ENCODE measurements at regions not wholly inside any gene's neighbourhood (a gene's known extent, or its start where the extent isn't known, plus 50 kb on each side); places are given as distances from the start of the nearest gene placed in this dataset.

- Mint-ChIP-seq H3K36me3 (no peaks in the 10 kb centered on the region), H3K4me3 (no peak overlapping the region), H3K4me1 (no peaks in the 10 kb centered on the region), H3K9me3 (peaks cover 7 to 16% of the 10 kb centered on the region in 2 donors), H3K27ac (no peak overlapping the region), H3K27me3 (ENCODE audit: low read depth in 2 of 2) (no peaks in the 10 kb centered on the region)
- DNase-seq = no peak
- Histone ChIP-seq H3K27ac (ENCODE audit: low read length) (no peak overlapping the region), H3K27me3 (ENCODE audit: control insufficient read depth, insufficient read depth, low read length) (no peaks in the 10 kb centered on the region), H3K4me3 (ENCODE audit: low read length) (no peak overlapping the region), H3K4me1 (ENCODE audit: control insufficient read depth, insufficient read depth, low read length) (no peaks in the 10 kb centered on the region), H3K36me3 (ENCODE audit: control insufficient read depth, insufficient read depth, low read length) (no peaks in the 10 kb centered on the region), H3K9me3 (ENCODE audit: control insufficient read depth, insufficient read depth, low read length) (no peaks in the 10 kb centered on the region)
- ATAC-seq = no peak
- intact Hi-C loops (cut with micrococcal nuclease) = no loop called here
- TF ChIP-seq CTCF (IDR thresholded peaks at IDR 0.05) = no peak
- 20% methylated on average over 1 of the region's 4 CpGs for WGBS (ENCODE audit: insufficient coverage)
These were observed 99.6 kb upstream of the TAF11L2 start for GRCh38 chr5:17398431-17398830.

DNA sequence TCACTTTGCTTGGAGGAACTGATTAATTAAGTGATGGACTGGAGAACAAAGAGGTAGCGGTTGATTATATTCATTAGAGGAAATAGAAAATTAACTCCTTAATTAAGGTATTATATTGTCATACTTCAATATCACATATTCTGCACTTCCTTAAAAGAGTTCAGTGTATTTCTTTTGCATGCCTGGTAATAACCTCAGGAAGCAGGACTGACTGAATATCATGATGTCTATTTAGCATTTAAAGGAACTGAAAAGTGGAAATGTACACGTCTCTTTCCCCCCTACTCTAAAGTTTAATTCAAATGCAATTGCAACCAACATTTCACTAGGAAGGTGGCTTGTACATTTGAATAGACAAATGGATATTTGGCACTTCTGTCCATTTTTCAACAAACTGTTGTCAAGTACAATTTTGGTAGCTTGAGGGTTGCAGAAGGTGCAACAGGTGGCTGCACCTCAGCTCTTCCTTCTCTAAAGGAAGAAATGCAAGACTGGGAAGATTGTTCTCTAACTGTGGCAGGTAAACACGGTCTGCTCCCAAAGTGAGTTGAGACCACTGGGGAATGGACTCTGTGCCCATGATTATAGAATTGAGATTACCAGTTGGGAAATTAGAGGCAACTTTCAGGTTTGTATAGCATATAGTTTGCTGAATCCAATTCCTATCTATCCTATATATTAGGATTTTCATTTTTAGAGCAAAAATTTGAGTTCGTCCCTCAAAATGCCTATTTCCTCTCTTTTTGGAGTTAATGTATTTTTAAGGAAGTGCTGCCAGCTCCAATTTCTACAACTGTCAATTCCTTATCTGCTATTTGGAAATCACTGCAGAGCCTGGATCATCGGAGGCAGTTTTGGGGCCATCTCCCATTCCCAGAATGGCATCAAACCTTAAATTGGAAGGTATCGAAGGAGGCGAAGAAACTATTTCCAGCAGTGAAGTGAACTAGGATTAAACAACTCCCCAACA is 98.9 kb upstream of the TAF11L2 start:
- no peak overlapping the region for H3K27ac ChIP-seq (ENCODE audit: low read length)
- H3K9me3 ChIP-seq (ENCODE audit: control insufficient read depth, insufficient read depth, low read length) = no peaks in the 10 kb centered on the region
- H3K27ac Mint-ChIP-seq = no peak overlapping the region
- no peaks in the 10 kb centered on the region for H3K36me3 ChIP-seq (ENCODE audit: control insufficient read depth, insufficient read depth, low read length)
- DNase-seq (no peak), ATAC-seq (no peak)
- H3K27me3 ChIP-seq (ENCODE audit: control insufficient read depth, insufficient read depth, low read length) = no peaks in the 10 kb centered on the region
- H3K4me1 Mint-ChIP-seq = no peaks in the 10 kb centered on the region
- 84% methylated on average over 2 of the region's 7 CpGs for WGBS (ENCODE audit: insufficient coverage)
- intact Hi-C loops (cut with micrococcal nuclease) = no loop called here
- H3K9me3 Mint-ChIP-seq = peaks cover 10 to 15% of the 10 kb centered on the region in 2 donors
- no peak overlapping the region for H3K4me3 ChIP-seq (ENCODE audit: low read length)
- no peak for TF ChIP-seq CTCF (IDR thresholded peaks at IDR 0.05)
- no peaks in the 10 kb centered on the region for H3K27me3 Mint-ChIP-seq (ENCODE audit: low read depth in 2 of 2)
- no peaks in the 10 kb centered on the region for H3K4me1 ChIP-seq (ENCODE audit: control insufficient read depth, insufficient read depth, low read length)
- H3K4me3 Mint-ChIP-seq = no peak overlapping the region
- H3K36me3 Mint-ChIP-seq = no peaks in the 10 kb centered on the region

GRCh38 chr5:17399931-17400330 is 98.1 kb upstream of the TAF11L2 start:
- intact Hi-C loops (cut with micrococcal nuclease) = no loop called here

More at GRCh38 chr5:17399931-17400330, 98.1 kb upstream of the TAF11L2 start:
- Histone ChIP-seq H3K27ac (ENCODE audit: low read length) (no peak overlapping the region), H3K36me3 (ENCODE audit: control insufficient read depth, insufficient read depth, low read length) (no peaks in the 10 kb centered on the region), H3K9me3 (ENCODE audit: control insufficient read depth, insufficient read depth, low read length) (no peaks in the 10 kb centered on the region), H3K4me3 (ENCODE audit: low read length) (no peak overlapping the region), H3K27me3 (ENCODE audit: control insufficient read depth, insufficient read depth, low read length) (no peaks in the 10 kb centered on the region), H3K4me1 (ENCODE audit: control insufficient read depth, insufficient read depth, low read length) (no peaks in the 10 kb centered on the region)
- Mint-ChIP-seq H3K4me3 (no peak overlapping the region), H3K36me3 (no peaks in the 10 kb centered on the region), H3K27me3 (ENCODE audit: low read depth in 2 of 2) (no peaks in the 10 kb centered on the region), H3K9me3 (peaks cover 9 to 14% of the 10 kb centered on the region in 2 donors), H3K27ac (no peak overlapping the region), H3K4me1 (no peaks in the 10 kb centered on the region)
- no peak for ATAC-seq
- no peak for TF ChIP-seq CTCF (IDR thresholded peaks at IDR 0.05)
- no peak for DNase-seq
- no CpG with 5 or more reads among the region's 3 CpGs for WGBS (ENCODE audit: insufficient coverage)
